H1 (cell line): ENCODE measurements at regions not wholly inside any gene's neighbourhood (a gene's known extent, or its start where the extent isn't known, plus 50 kb on each side); places are given as distances from the start of the nearest gene placed in this dataset.

Experiments
- CTCF ChIA-PET: fragments of 300-600 bp; sonication (Branson Sonifier 250); formaldehyde crosslinking; loops from one replicate; lab custom pipeline; 2021; ENCODE audit not compliant: partially characterized antibody; lab: Charles Lee
- POLR2A ChIA-PET: fragments of 300-600 bp; sonication (Branson Sonifier 250); formaldehyde crosslinking; loops from one replicate; lab custom pipeline; 2021; ENCODE audit warnings: inconsistent platforms; ENCODE audit not compliant: partially characterized antibody; lab: Charles Lee
- DNase-seq, 2 experiments: peaks; one replicate each; pipeline versions ENCODE4 v3.0.0 to v3.0.0-alpha.2; 2010 to 2022; ENCODE audit warnings: low spot score in 2 of 2, low read depth in 1 of 2, mixed read lengths in 1 of 2
- FAIRE-seq: peaks from 2 replicates; lab custom pipeline; 2011; peaks lifted over from hg19 to GRCh38; lab: Jason Lieb, UNC
- H2AFZ ChIP-seq: 2 replicates; pipeline ENCODE4 v1.8.1; 2012; ENCODE audit warnings: low read length, inconsistent platforms
- H2AK5ac ChIP-seq: 2 replicates; pipeline ENCODE4 v1.6.1; 2013; ENCODE audit warnings: low read depth, low read length
- H2BK120ac ChIP-seq: replicated peaks from 2 replicates; pipeline ENCODE3; 2013; ENCODE audit warnings: low read depth, low read length, inconsistent platforms
- H2BK12ac ChIP-seq: 2 replicates; pipeline ENCODE4 v1.6.1; 2013; ENCODE audit warnings: low read depth, low read length
- H2BK15ac ChIP-seq: 2 replicates; pipeline ENCODE4 v1.6.1; 2013; ENCODE audit warnings: low read length
- H2BK20ac ChIP-seq: 2 replicates; pipeline ENCODE4 v1.6.1; 2013; ENCODE audit warnings: low read length
- H2BK5ac ChIP-seq: 2 replicates; pipeline ENCODE4 v1.6.1; 2013; ENCODE audit warnings: low read depth, low read length
- H3K14ac ChIP-seq: 2 replicates; pipeline ENCODE4 v1.6.1; 2013; ENCODE audit warnings: inconsistent platforms; ENCODE audit not compliant: insufficient read length
- H3K18ac ChIP-seq: 2 replicates; pipeline ENCODE4 v1.6.1; 2013; ENCODE audit warnings: low read length; ENCODE audit errors: extremely low read depth
- H3K23ac ChIP-seq: 2 replicates; pipeline ENCODE4 v1.6.1; 2013; ENCODE audit warnings: inconsistent platforms; ENCODE audit not compliant: insufficient read length
- H3K23me2 ChIP-seq: 2 replicates; pipeline ENCODE4 v1.6.1; 2013; ENCODE audit warnings: low read depth, low read length
- H3K27ac ChIP-seq: 2 replicates; pipeline ENCODE4 v1.6.1; 2011; ENCODE audit warnings: low read depth, low read length, inconsistent platforms
- H3K27me3 ChIP-seq, 4 experiments: replicated peaks in 1 of 4; 1 replicate in 1 of 4; 2 replicates in 3 of 4; pipeline versions ENCODE4 v1.6.1 to v1.8.1; 2011 to 2013; ENCODE audit warnings: low read length in 3 of 4, mild to moderate bottlenecking in 3 of 4, inconsistent platforms in 2 of 4, mixed read lengths in 2 of 4, moderate library complexity in 1 of 4; ENCODE audit not compliant: control insufficient read depth in 3 of 4, insufficient read depth in 3 of 4; ENCODE audit errors: extremely low read depth in 1 of 4
- H3K36me3 ChIP-seq, 4 experiments: 2 replicates each; pipeline versions ENCODE4 v1.6.1 to v1.8.1; 2011 to 2013; ENCODE audit warnings: mild to moderate bottlenecking in 4 of 4, low read length in 3 of 4, moderate library complexity in 2 of 4, control low read depth in 1 of 4, inconsistent platforms in 1 of 4; ENCODE audit not compliant: insufficient read depth in 4 of 4, control insufficient read depth in 2 of 4
- H3K4ac ChIP-seq: replicated peaks from 2 replicates; pipeline ENCODE3; 2013; ENCODE audit warnings: low read length, low read depth, mixed read lengths, inconsistent platforms; ENCODE audit not compliant: insufficient read length
- H3K4me1 ChIP-seq, 4 experiments: replicated peaks in 1 of 4; 1 replicate in 1 of 4; 2 replicates in 3 of 4; pipeline versions ENCODE4 v1.6.1 to v1.8.1; 2011 to 2013; ENCODE audit warnings: low read length in 3 of 4, inconsistent platforms in 2 of 4, mixed read lengths in 1 of 4; ENCODE audit not compliant: insufficient read depth in 4 of 4, control insufficient read depth in 3 of 4
- H3K4me2 ChIP-seq, 2 experiments: 2 replicates each; pipeline versions ENCODE4 v1.6.1 to v1.8.1; 2011 to 2013; ENCODE audit warnings: low read depth in 2 of 2, low read length in 2 of 2, control low read depth in 1 of 2, inconsistent platforms in 1 of 2, mild to moderate bottlenecking in 1 of 2; ENCODE audit not compliant: insufficient read depth in 1 of 2
- H3K4me3 ChIP-seq, 4 experiments: fragments of 200-600, 300-600 bp in 1 of 4; sonication (generic), shearing (Covaris generic), sonication (Bioruptor Twin) in 1 of 4; 2 replicates each; pipeline versions ENCODE4 v1.5.1 to v1.8.1; 2011 to 2016; ENCODE audit warnings: low read length in 4 of 4, low read depth in 3 of 4, control low read depth in 2 of 4, inconsistent platforms in 2 of 4, mild to moderate bottlenecking in 2 of 4, mixed read lengths in 1 of 4, moderate library complexity in 1 of 4; ENCODE audit not compliant: insufficient read depth in 2 of 4; ENCODE audit errors: extremely low read depth in 1 of 4
- H3K56ac ChIP-seq: replicated peaks from 2 replicates; pipeline ENCODE3; 2013; ENCODE audit warnings: low read depth, mild to moderate bottlenecking, mixed read lengths, low read length, inconsistent platforms; ENCODE audit not compliant: insufficient read length
- H3K79me1 ChIP-seq: 2 replicates; pipeline ENCODE4 v1.6.1; 2013; ENCODE audit warnings: low read depth, low read length, control low read depth
- H3K79me2 ChIP-seq, 2 experiments: 2 replicates each; pipeline versions ENCODE4 v1.6.1 to v1.8.1; 2012 to 2013; ENCODE audit warnings: low read length in 2 of 2, mild to moderate bottlenecking in 2 of 2, inconsistent platforms in 1 of 2; ENCODE audit not compliant: insufficient read depth in 2 of 2, control insufficient read depth in 1 of 2
- H3K9ac ChIP-seq, 4 experiments: replicated peaks in 1 of 4; 1 replicate in 1 of 4; 2 replicates in 3 of 4; pipeline versions ENCODE4 v1.6.1 to v1.8.1; 2011 to 2013; ENCODE audit warnings: low read depth in 3 of 4, low read length in 3 of 4, control low read depth in 2 of 4, mild to moderate bottlenecking in 2 of 4, moderate library complexity in 2 of 4, inconsistent platforms in 1 of 4; ENCODE audit errors: extremely low read depth in 1 of 4
- H3K9me3 ChIP-seq, 2 experiments: 2 replicates each; pipeline versions ENCODE4 v1.6.1 to v1.8.1; 2012 to 2013; ENCODE audit warnings: mild to moderate bottlenecking in 2 of 2, moderate library complexity in 2 of 2, control low read depth in 1 of 2, inconsistent platforms in 1 of 2, low read depth in 1 of 2, low read length in 1 of 2, mixed read lengths in 1 of 2; ENCODE audit not compliant: insufficient read depth in 2 of 2
- H4K20me1 ChIP-seq, 2 experiments: replicated peaks in 1 of 2; 2 replicates each; pipeline versions ENCODE3 to v1.8.1; 2011 to 2013; ENCODE audit warnings: inconsistent platforms in 2 of 2, low read length in 2 of 2, mild to moderate bottlenecking in 1 of 2; ENCODE audit not compliant: insufficient read depth in 2 of 2, control insufficient read depth in 1 of 2
- H4K5ac ChIP-seq: 2 replicates; pipeline ENCODE4 v1.6.1; 2013; ENCODE audit warnings: low read length, low read depth, mixed read lengths, inconsistent platforms; ENCODE audit not compliant: insufficient read length
- H4K8ac ChIP-seq: 2 replicates; pipeline ENCODE4 v1.8.0; 2013; ENCODE audit warnings: mild to moderate bottlenecking, moderate library complexity, low read length, inconsistent platforms; ENCODE audit not compliant: insufficient read depth; ENCODE audit errors: extremely low read depth
- H4K91ac ChIP-seq: replicated peaks from 2 replicates; pipeline ENCODE3; 2013; ENCODE audit warnings: low read length, mixed read lengths, inconsistent platforms; ENCODE audit not compliant: insufficient read length
- NANOG ChIP-seq: IDR thresholded peaks from 2 replicates; pipeline ENCODE4 v1.6.1; 2011; ENCODE audit warnings: low read length, low read depth, mild to moderate bottlenecking, inconsistent platforms; ENCODE audit not compliant: insufficient read depth, poor library complexity, severe bottlenecking
- POU5F1 ChIP-seq: IDR thresholded peaks from 2 replicates; pipeline ENCODE4 v1.6.1; 2011; ENCODE audit warnings: low read depth, mild to moderate bottlenecking, low read length, moderate library complexity
- RAD21 ChIP-seq, 2 experiments: IDR thresholded peaks in 1 of 2; conservative IDR thresholded peaks in 1 of 2; 2 replicates each; pipeline ENCODE4 v1.6.1; 2011; ENCODE audit warnings: low read depth in 2 of 2, low read length in 2 of 2, improper control_type of control experiment in 1 of 2, inconsistent platforms in 1 of 2, mild to moderate bottlenecking in 1 of 2, moderate library complexity in 1 of 2
- RNF2 ChIP-seq: fragments of 200-900, 300-1000 bp; sonication (generic); IDR thresholded peaks from 2 replicates; pipeline ENCODE4 v1.7.1; 2016; ENCODE audit warnings: borderline replicate concordance, low read depth, mild to moderate bottlenecking, antibody characterized with exemption, low read length; ENCODE audit not compliant: poor library complexity, severe bottlenecking; ENCODE audit errors: missing control alignments
- SIN3A ChIP-seq, 2 experiments: IDR thresholded peaks in 1 of 2; conservative IDR thresholded peaks in 1 of 2; 2 replicates each; pipeline ENCODE4 v1.6.1; 2011 to 2012; ENCODE audit warnings: low read length in 2 of 2, improper control_type of control experiment in 1 of 2, low read depth in 1 of 2, mild to moderate bottlenecking in 1 of 2
- TAF7 ChIP-seq: optimal IDR thresholded peaks from 2 replicates; pipeline ENCODE3; 2011; ENCODE audit warnings: low read depth, mild to moderate bottlenecking, inconsistent platforms, low read length, moderate library complexity, borderline replicate concordance
- WGBS, 2 experiments: shearing (Covaris generic) in 1 of 2; methylation state at CpG; one replicate each; pipeline versions ENCODE4 v1.1.6 to v1.1.7; 2013 to 2015; ENCODE audit warnings: low lambda C conversion rate in 2 of 2, mixed read lengths in 2 of 2, inconsistent platforms in 1 of 2, low coverage in 1 of 2, missing lambda C conversion rate in 1 of 2; ENCODE audit not compliant: insufficient replicate concordance in 2 of 2, insufficient coverage in 1 of 2, insufficient read length in 1 of 2; ENCODE audit errors: extremely low coverage in 1 of 2, missing lambda C conversion rate in 1 of 2; 5-methylcytosine and 5-hydroxymethylcytosine counted together

DNA sequence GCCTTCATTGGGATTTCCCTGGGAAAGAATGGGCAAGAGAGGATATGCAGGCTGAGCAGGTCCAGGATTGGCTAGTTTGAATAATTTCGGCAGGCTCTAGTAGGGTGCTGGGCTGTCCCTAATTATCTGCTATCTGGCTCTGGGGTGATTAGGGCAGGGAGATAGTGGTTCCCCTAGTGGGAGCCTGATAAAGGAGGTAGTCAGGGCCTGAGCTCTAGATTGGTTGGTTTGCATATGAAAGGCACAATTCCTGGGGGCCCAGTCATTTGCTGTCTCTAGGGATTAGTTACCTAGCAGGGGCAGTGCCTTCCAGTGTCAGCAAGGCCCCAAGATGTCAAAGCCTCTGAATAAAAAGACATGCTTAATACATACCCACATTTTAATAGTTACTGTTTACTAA lies 690.1 kb upstream of the KLHL29 start:
- Histone ChIP-seq H3K23ac (no peak overlapping the region), H2BK20ac (no peak overlapping the region), H2AK5ac (no peak overlapping the region), H2BK12ac (no peak overlapping the region), H3K56ac (no peak overlapping the region), H4K5ac (no peak overlapping the region), H2AFZ (no peak overlapping the region), H2BK5ac (no peak overlapping the region), H3K27me3 (no peaks in the 10 kb centered on the region)
- FAIRE-seq: peak; percentile 84
- 50% methylated on average over 1 of the region's 1 CpG; no CpG with 5 or more reads in 1 of the 2 experiments for WGBS, 2 experiments
- peak; percentile 13 to 53 for DNase-seq
- TF ChIP-seq SIN3A (conservative IDR thresholded peaks at IDR 0.05 in 1 of 2, IDR thresholded peaks at IDR 0.05 in 1 of 2; ENCODE audit: low read depth in 1 of 2, low read length in 2 of 2) (0 out of 4 replicates have a peak, but pooled peaks of 1 of the 2 experiments have one; percentile 28), POU5F1 (peak; percentile 75), TAF7 (no peak), RAD21 (IDR thresholded peaks at IDR 0.05 in 1 of 2, conservative IDR thresholded peaks at IDR 0.05 in 1 of 2; ENCODE audit: low read depth in 2 of 2, low read length in 2 of 2) (peak in 1 of 2 experiments; percentile 32; a peak in 3 of 4 replicates), NANOG (peak; percentile 40), RNF2 (no peak)
- TF ChIP-seq, all 59 proteins: peak for 4
- Histone ChIP-seq H3K9me3 (no peaks in the 10 kb centered on the region), H3K18ac (peak overlapping the region; percentile 53; the same call in 1 of the 2 replicates), H3K9ac (no peak overlapping the region), H3K14ac (no peak overlapping the region), H3K36me3 (no peaks in the 10 kb centered on the region), H3K4me2 (0 out of 4 replicates have a peak overlapping the region, but pooled peaks of 1 of the 2 experiments have one; percentile 13), H3K4me1 (peaks cover 1 to 10% (median 4%) of the 10 kb centered on the region in 4 experiments; a peak in 4 of 7 replicates), H4K20me1 (no peaks in the 10 kb centered on the region), H3K4me3 (peak overlapping the region in 1 of 4 experiments; percentile 10; a peak in 2 of 8 replicates), H2BK120ac (no peak overlapping the region), H3K79me1 (no peaks in the 10 kb centered on the region), H4K91ac (no peak overlapping the region), H4K8ac (no peak overlapping the region), H3K79me2 (no peaks in the 10 kb centered on the region), H3K4ac (no peak overlapping the region), H3K27ac (no peak overlapping the region), H2BK15ac (no peak overlapping the region), H3K23me2 (no peaks in the 10 kb centered on the region)
- ChIA-PET POLR2A (no interaction called here), CTCF (interaction anchor here (0.8 to 1.8 kb wide), 2 partner anchors 12 to 417 kb away, joined by 3 read pairs; no protein-coding TSS in a partner anchor)
